ENCODE measurements at regions not wholly inside any gene's neighbourhood (a gene's known extent, or its start where the extent isn't known, plus 50 kb on each side); places are given as distances from the start of the nearest gene placed in this dataset.

- no peak for DNase-seq (ENCODE audit: low spot score)
- in situ Hi-C loops (cut with HindIII; ENCODE audit: low sequenced_read_pairs) = no loop called here
These were observed 114.5 kb upstream of the PCDH7 start for GRCh38 chr4:30605616-30606190.

GRCh38 chr4:30610361-30610760 is 109.8 kb upstream of the PCDH7 start:
- in situ Hi-C loops (cut with HindIII; ENCODE audit: low sequenced_read_pairs) = no loop called here
- DNase-seq (ENCODE audit: low spot score) = no peak

- in situ Hi-C loops (cut with HindIII; ENCODE audit: low sequenced_read_pairs) = no loop called here
- no peak for DNase-seq (ENCODE audit: low spot score)
These were observed 105.4 kb upstream of the PCDH7 start for GRCh38 chr4:30614771-30615170.

DNA sequence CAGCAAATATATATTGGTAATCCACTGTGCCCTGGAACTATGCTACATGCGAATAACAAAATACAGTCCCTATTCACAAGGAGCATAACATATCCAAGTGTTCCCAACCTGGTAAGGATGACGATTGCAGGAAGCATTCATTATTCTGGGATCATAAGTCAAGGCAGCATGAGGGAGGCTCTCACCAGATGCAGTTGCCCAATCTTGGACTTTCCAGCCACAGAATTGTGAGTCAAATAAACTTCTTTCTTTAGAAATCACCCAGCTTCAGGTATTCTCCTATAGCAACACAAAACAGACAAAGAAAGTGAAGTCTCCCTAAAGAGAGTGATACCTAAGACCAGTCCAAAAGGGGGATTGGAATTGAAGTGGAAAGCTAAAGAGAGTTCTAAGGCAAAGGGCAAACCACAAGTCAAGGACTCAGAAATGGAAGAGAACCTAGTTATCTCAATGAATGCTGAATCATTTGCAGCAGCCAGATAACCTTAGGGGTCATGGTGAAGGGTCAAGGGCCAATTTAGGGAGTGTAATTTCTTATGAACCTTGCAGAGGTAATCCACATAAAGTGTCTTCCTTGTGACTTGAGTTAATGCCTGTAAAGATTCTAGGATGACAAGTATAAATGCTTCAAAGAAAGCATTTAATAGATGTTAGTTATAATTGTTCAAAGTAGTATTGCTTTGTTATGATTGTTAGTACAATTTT is 103.1 kb upstream of the PCDH7 start:
- in situ Hi-C loops (cut with HindIII; ENCODE audit: low sequenced_read_pairs) = no loop called here
- DNase-seq (ENCODE audit: low spot score) = no peak

GRCh38 chr4:30617836-30618235 is 102.3 kb upstream of the PCDH7 start:
- in situ Hi-C loops (cut with HindIII; ENCODE audit: low sequenced_read_pairs) = no loop called here
- no peak for DNase-seq (ENCODE audit: low spot score)

DNA sequence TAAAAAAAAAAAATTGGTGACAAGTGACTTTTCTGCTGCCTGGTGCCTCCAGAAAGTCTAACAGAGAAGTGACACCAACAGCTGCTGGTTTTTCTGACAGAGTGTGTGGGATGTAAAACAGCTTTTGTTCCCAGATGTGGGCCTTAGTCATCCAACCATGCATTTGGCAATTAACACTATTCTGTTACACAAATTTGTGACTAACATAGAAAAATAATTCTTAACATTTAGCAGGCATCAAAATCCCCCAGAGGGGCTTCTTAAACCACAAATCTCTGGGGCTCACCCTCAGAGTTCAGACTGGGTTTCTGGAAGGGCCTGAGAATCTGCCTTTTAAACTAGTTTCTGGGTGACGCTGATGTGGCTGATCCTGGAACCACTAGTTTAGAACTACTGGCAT is 100.5 kb upstream of the PCDH7 start:
- DNase-seq (ENCODE audit: low spot score) = no peak
- in situ Hi-C loops (cut with HindIII; ENCODE audit: low sequenced_read_pairs) = no loop called here

GRCh38 chr4:30620711-30621110 is 99.5 kb upstream of the PCDH7 start:
- no peak for DNase-seq (ENCODE audit: low spot score)
- in situ Hi-C loops (cut with HindIII; ENCODE audit: low sequenced_read_pairs) = no loop called here

DNA sequence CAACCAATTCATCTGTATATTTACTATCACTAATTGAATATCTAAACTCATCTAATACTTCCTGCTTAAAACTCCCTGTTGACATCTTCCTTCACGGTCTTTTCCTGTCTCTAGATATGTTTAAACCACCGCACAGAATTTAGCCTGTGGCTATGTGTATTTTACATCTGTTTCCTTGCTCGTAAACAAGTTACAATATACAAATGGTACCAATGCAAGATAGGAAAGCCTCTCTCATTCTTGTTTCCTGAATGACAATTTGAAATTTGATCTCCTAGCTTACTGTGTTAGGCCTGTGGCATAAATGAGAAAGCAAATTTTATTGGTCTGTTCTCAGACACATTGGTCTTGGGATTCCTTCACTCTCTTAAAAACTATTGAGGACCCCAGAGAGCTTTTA is 89.7 kb upstream of the PCDH7 start:
- DNase-seq (ENCODE audit: low spot score) = no peak
- in situ Hi-C loops (cut with HindIII; ENCODE audit: low sequenced_read_pairs) = no loop called here

DNA sequence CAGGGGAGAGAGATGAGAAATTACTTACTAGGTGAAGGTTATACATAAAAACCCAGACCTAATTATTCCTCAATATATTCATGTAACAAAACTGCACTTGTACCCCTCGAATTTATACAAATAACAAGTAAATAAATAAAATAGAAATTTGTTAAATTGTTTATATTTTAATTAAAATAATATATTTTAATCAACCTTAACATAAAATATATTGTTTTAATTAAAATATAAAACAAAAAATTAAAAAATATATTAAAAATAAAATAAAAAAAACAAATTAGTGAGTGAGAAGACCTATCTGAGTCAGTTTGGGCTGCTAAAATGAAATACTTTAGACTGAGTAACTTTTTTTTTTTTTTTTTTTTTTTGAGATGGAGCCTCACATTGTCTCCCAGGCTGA is 87.4 kb upstream of the PCDH7 start:
- in situ Hi-C loops (cut with HindIII; ENCODE audit: low sequenced_read_pairs) = no loop called here
- no peak for DNase-seq (ENCODE audit: low spot score)

GRCh38 chr4:30641345-30641744 is 78.8 kb upstream of the PCDH7 start:
- in situ Hi-C loops (cut with HindIII; ENCODE audit: low sequenced_read_pairs) = no loop called here
- DNase-seq (ENCODE audit: low spot score) = no peak

DNA sequence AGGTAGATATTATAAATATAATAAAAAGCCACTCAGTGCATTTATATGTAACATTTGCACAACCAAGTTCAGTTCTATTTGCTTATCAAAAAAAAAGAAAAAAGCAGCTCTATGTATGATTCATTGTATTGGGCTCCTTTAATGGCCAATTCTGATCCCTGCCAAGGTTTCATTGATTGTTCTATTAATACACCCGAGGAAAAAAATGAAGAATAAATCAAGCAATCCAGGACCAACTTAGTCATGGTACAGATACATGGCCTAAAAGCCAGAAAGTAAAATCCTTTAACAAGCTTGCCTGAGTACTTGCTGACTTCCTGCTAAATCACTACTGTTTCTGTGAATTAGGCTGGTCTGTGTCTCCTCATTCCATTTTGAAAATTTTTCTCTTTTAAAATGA is 77.6 kb upstream of the PCDH7 start:
- DNase-seq (ENCODE audit: low spot score) = no peak
- in situ Hi-C loops (cut with HindIII; ENCODE audit: low sequenced_read_pairs) = no loop called here

- in situ Hi-C loops (cut with HindIII; ENCODE audit: low sequenced_read_pairs) = no loop called here
- DNase-seq (ENCODE audit: low spot score) = no peak
These were observed 66.9 kb upstream of the PCDH7 start for GRCh38 chr4:30653291-30653690.

GRCh38 chr4:30656828-30657227 is 63.3 kb upstream of the PCDH7 start:
- DNase-seq (ENCODE audit: low spot score) = no peak
- in situ Hi-C loops (cut with HindIII; ENCODE audit: low sequenced_read_pairs) = no loop called here

DNA sequence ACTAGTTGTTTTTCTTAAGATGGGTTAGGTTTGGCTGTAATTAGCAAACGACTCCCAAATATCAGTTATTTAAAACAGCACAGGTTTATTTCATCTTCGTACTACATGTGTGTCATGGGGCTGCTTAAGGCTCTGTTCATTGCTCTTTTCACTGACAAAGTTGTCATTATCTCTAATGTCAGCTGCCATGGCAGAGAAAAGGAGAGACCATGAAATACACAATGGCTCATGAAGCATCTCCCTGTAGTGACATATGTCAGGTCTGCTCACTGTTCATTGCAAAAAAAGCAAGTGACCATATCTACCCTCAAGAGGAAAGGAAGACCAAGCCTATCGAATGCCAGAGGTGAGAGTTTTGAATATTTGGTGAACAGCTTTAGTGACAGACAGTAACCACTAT is 52.2 kb upstream of the PCDH7 start:
- DNase-seq (ENCODE audit: low spot score) = no peak
- in situ Hi-C loops (cut with HindIII; ENCODE audit: low sequenced_read_pairs) = no loop called here

- in situ Hi-C loops (cut with HindIII; ENCODE audit: low sequenced_read_pairs) = no loop called here
- no peak for DNase-seq (ENCODE audit: low spot score)
These were observed 50.0 kb upstream of the PCDH7 start for GRCh38 chr4:30670206-30670605.

All from G401 (cell line).